Suppressor macrophage (primary cell): ENCODE measurements at regions not wholly inside any gene's neighbourhood (a gene's known extent, or its start where the extent isn't known, plus 50 kb on each side); places are given as distances from the start of the nearest gene placed in this dataset.

ENCODE experiments used
- DNase-seq, 4 experiments: peaks; one replicate each; pipeline ENCODE4 v3.0.0-alpha.2; 2020 to 2022

- no peak for DNase-seq
These were observed 166.9 kb upstream of the DIO2 start for GRCh38 chr14:80378084-80378690.

GRCh38 chr14:80364816-80365215 is 153.5 kb upstream of the DIO2 start:
- no peak for DNase-seq

- peak in 2 of 4 experiments; percentile 3 to 7 for DNase-seq
These were observed 153.0 kb upstream of the DIO2 start for GRCh38 chr14:80364274-80364673.

- DNase-seq: no peak
These were observed 146.8 kb upstream of the DIO2 start for GRCh38 chr14:80358112-80358511.

GRCh38 chr14:80356413-80356812 is 145.1 kb upstream of the DIO2 start:
- peak in 1 of 4 experiments; percentile 1 for DNase-seq

GRCh38 chr14:80354860-80355581 is 143.7 kb upstream of the DIO2 start:
- no peak for DNase-seq

GRCh38 chr14:80352471-80352870 is 141.2 kb upstream of the DIO2 start:
- no peak for DNase-seq

GRCh38 chr14:80350707-80351106 is 139.4 kb upstream of the DIO2 start:
- DNase-seq: no peak

- no peak for DNase-seq
These were observed 135.1 kb upstream of the DIO2 start for GRCh38 chr14:80346395-80346794.

- no peak for DNase-seq
These were observed 132.9 kb upstream of the DIO2 start for GRCh38 chr14:80344208-80344607.

GRCh38 chr14:80336608-80337106 is 125.4 kb upstream of the DIO2 start:
- DNase-seq: no peak

GRCh38 chr14:80325688-80326087 is 114.4 kb upstream of the DIO2 start:
- DNase-seq: no peak

GRCh38 chr14:80325112-80325511 is 113.8 kb upstream of the DIO2 start:
- no peak for DNase-seq

GRCh38 chr14:80324649-80325048 is 113.3 kb upstream of the DIO2 start:
- no peak for DNase-seq

GRCh38 chr14:80323038-80323665 is 111.8 kb upstream of the DIO2 start:
- DNase-seq: no peak

- DNase-seq: no peak
These were observed 105.1 kb upstream of the DIO2 start for GRCh38 chr14:80316441-80316840.

- DNase-seq: no peak
These were observed 104.4 kb upstream of the DIO2 start for GRCh38 chr14:80315681-80316080.

GRCh38 chr14:80313806-80314205 is 102.5 kb upstream of the DIO2 start:
- no peak for DNase-seq

GRCh38 chr14:80310938-80311750 is 99.8 kb upstream of the DIO2 start:
- no peak for DNase-seq

- DNase-seq: no peak
These were observed 92.9 kb upstream of the DIO2 start for GRCh38 chr14:80304125-80304766.

GRCh38 chr14:80300351-80300750 is 89.0 kb upstream of the DIO2 start:
- DNase-seq: no peak

- no peak for DNase-seq
These were observed 87.2 kb upstream of the DIO2 start for GRCh38 chr14:80298491-80299017.
